A549 (cell line): ENCODE measurements at regions not wholly inside any gene's neighbourhood (a gene's known extent, or its start where the extent isn't known, plus 50 kb on each side); places are given as distances from the start of the nearest gene placed in this dataset.

ENCODE experiments used
- ATAC-seq, 2 experiments: fragments of 200-7000 bp in 1 of 2; fragments of >200 bp in 1 of 2; cut with Nextera tagmentation in 1 of 2; cut with Tn5 transposase in 1 of 2; 3 replicates each; pipeline versions ENCODE4 v1.8.0 to v1.9.1; 2018 to 2020; ENCODE audit warnings: mild to moderate bottlenecking in 1 of 2, moderate library complexity in 1 of 2
- CTCF ChIA-PET: fragments of 300-600 bp; sonication (Branson Sonifier 250); formaldehyde crosslinking; extraction: SDS; loops from one replicate; lab custom pipeline; 2021; ENCODE audit warnings: antibody characterized with exemption, inconsistent platforms; lab: Yijun Ruan, JAX
- POLR2A ChIA-PET: fragments of 350-600 bp; formaldehyde crosslinking; extraction: SDS; loops from one replicate; lab custom pipeline; 2021; ENCODE audit warnings: antibody characterized with exemption, inconsistent platforms; lab: Yijun Ruan, JAX
- DNase-seq, 2 experiments: peaks; one replicate each; pipeline versions ENCODE4 v3.0.0 to v3.0.0-alpha.2; 2011 to 2016; ENCODE audit warnings: low read depth in 1 of 2, low spot score in 1 of 2
- FAIRE-seq: peaks from 2 replicates; lab custom pipeline; 2011; peaks lifted over from hg19 to GRCh38; lab: Jason Lieb, UNC
- H3K27ac ChIP-seq, 2 experiments: fragments of >200 bp; sonication (Bioruptor Twin); formaldehyde crosslinking; 3 replicates each; pipeline ENCODE4 v1.5.1; 2016 to 2017
- H3K4me1 ChIP-seq: fragments of >200 bp; sonication (Bioruptor Twin); formaldehyde crosslinking; 3 replicates; pipeline ENCODE4 v1.6.1; 2016
- H3K4me2 ChIP-seq: fragments of >200 bp; sonication (Bioruptor Twin); formaldehyde crosslinking; 3 replicates; pipeline ENCODE4 v1.6.1; 2016
- H3K4me3 ChIP-seq: fragments of >200 bp; sonication (Bioruptor Twin); formaldehyde crosslinking; 3 replicates; pipeline ENCODE4 v1.5.1; 2016
- H3K9me3 ChIP-seq: fragments of >200 bp; sonication (Bioruptor Twin); formaldehyde crosslinking; 3 replicates; pipeline ENCODE4 v1.6.1; 2016
- CHD4 ChIP-seq: fragments of 200-600 bp; sonication (generic); IDR thresholded peaks from 2 replicates; pipeline ENCODE4 v1.6.1; 2016; ENCODE audit warnings: antibody characterized with exemption, mild to moderate bottlenecking, borderline replicate concordance
- FOSB ChIP-seq: fragments of 250-450 bp; sonication (Bioruptor Pico); IDR thresholded peaks from 2 replicates; pipeline ENCODE4 v1.5.0; 2020; ENCODE audit warnings: mild to moderate bottlenecking, moderate library complexity
- HEYL ChIP-seq: fragments of 250-450 bp; sonication (Bioruptor Pico); IDR thresholded peaks from 2 replicates; pipeline ENCODE4 v1.8.0; 2021; ENCODE audit warnings: mild to moderate bottlenecking, moderate library complexity
- HOXB13 ChIP-seq: fragments of 250-450 bp; sonication (Bioruptor Pico); IDR thresholded peaks from 2 replicates; pipeline ENCODE4 v1.5.0; 2020; ENCODE audit warnings: low read depth, mild to moderate bottlenecking, moderate library complexity
- KDM1A ChIP-seq: fragments of 200-600 bp; sonication (generic); IDR thresholded peaks from 2 replicates; pipeline ENCODE4 v1.6.1; 2016; ENCODE audit warnings: low read depth, mild to moderate bottlenecking
- MYC ChIP-seq: IDR thresholded peaks from 2 replicates; pipeline ENCODE4 v1.6.1; 2012; ENCODE audit warnings: mild to moderate bottlenecking, inconsistent platforms, low read length, improper control_type of control experiment, borderline replicate concordance
- NFE2L2 ChIP-seq: fragments of 150-350 bp; conservative IDR thresholded peaks from 2 replicates; pipeline ENCODE4 v1.6.1; 2014; ENCODE audit warnings: low read length
- NPAS2 ChIP-seq: fragments of 250-450 bp; sonication (Bioruptor Pico); IDR thresholded peaks from 2 replicates; pipeline ENCODE4 v1.8.0; 2022; ENCODE audit warnings: mild to moderate bottlenecking, moderate library complexity, borderline replicate concordance
- POLR2AphosphoS2 ChIP-seq: conservative IDR thresholded peaks from 2 replicates; pipeline ENCODE4 v1.6.1; 2012; ENCODE audit warnings: low read length, improper control_type of control experiment, inconsistent platforms
- RAD21 ChIP-seq, 2 experiments: fragments of >200 bp in 1 of 2; sonication (Bioruptor Twin) in 1 of 2; formaldehyde crosslinking in 1 of 2; IDR thresholded peaks in 1 of 2; conservative IDR thresholded peaks in 1 of 2; 2 replicates in 1 of 2; 3 replicates in 1 of 2; pipeline ENCODE4 v1.6.1; 2012 to 2018; ENCODE audit warnings: inconsistent platforms in 1 of 2
- RCOR1 ChIP-seq: fragments of 150-350 bp; IDR thresholded peaks from 2 replicates; pipeline ENCODE4 v1.6.1; 2014; ENCODE audit warnings: antibody characterized with exemption, low read length, low read depth
- WGBS: methylation state at CpG from one replicate; pipeline ENCODE4 v1.1.6; 2017; ENCODE audit errors: missing lambda C conversion rate; 5-methylcytosine and 5-hydroxymethylcytosine counted together
- TF ChIP-seq, protein P1 (sequence below): fragments of >200 bp; sonication (Bioruptor Twin); formaldehyde crosslinking; IDR thresholded peaks from 2 replicates; pipeline ENCODE4 v1.6.1; 2016
- TF ChIP-seq, protein P2 (sequence below): IDR thresholded peaks from 2 replicates; pipeline ENCODE4 v1.6.1; 2012
- TF ChIP-seq, protein P3 (sequence below): fragments of >200 bp; sonication (Bioruptor Twin); formaldehyde crosslinking; IDR thresholded peaks from 3 replicates; pipeline ENCODE4 v1.5.1; 2016
- TF ChIP-seq, protein P4 (sequence below): fragments of >200 bp; sonication (Bioruptor Twin); formaldehyde crosslinking; IDR thresholded peaks from 3 replicates; pipeline ENCODE4 v1.6.1; 2016

DNA sequence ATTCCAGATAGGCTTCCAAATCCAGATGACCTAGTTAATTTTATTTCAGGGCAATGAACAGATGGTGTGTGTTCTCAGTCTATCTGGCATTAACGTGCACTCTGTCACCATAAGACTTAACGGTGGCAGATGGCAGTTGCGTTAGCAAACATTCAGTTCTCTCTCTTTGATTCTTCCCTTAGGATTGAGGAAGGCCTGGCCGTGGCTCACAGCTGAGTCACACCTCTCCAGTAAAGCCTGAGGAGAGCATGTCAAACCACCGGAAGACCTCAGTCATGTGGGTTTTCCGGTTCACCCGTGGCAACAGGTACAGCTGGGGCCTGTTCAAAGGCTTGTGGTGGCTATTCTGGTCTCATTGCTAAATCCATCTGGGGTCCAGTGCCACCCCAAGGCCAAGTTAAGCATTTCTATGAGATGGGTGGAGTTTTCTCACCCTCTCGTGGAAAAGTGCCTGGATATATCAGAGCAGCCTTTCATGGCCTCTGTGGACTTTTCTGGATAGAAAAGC, 545.1 kb upstream of the ATP2B1 start:
- Histone ChIP-seq H3K27ac (0 out of 6 replicates have a peak overlapping the region, but pooled peaks of 1 of the 2 experiments have one; percentile 17), H3K4me1 (no peaks in the 10 kb centered on the region), H3K4me2 (no peak overlapping the region), H3K9me3 (no peaks in the 10 kb centered on the region), H3K4me3 (no peak overlapping the region)
- TF ChIP-seq CHD4 (no peak), RAD21 (conservative IDR thresholded peaks at IDR 0.05 in 1 of 2, IDR thresholded peaks at IDR 0.05 in 1 of 2) (peak in 1 of 2 experiments; percentile 30; a peak in 1 of 5 replicates), HEYL (CRISPR knock-in tag) (no peak)
- ATAC-seq (peak; percentile 43 to 55; a peak in 4 of 6 replicates), DNase-seq (peak in 1 of 2 experiments; percentile 25), FAIRE-seq (no peak)
- CTCF ChIA-PET: interaction anchor here (1.1 kb wide), 1 partner anchor 10 kb away, joined by 3 read pairs; no protein-coding TSS in a partner anchor
- WGBS: 63% methylated on average over 8 of the region's 8 CpGs
- POLR2A ChIA-PET: no interaction called here

DNA sequence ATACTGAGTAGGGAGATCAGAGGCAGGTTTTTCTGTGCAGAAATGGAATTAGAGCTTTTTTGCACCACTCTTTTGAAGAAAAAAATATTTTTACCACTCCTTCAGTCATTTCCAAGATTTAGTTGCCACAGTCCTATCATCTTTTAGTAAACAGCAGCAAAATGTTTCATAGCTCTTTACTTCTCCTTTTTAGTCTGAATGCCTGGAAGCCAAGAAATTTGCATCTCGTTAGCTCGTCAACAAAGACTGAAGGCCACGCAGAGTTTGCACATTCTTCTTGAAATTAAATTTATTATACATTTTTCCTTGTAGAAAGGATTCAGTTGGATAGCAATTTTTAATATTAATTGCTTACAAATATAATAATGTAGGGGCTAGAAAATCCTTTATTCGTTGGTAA, 544.5 kb upstream of the ATP2B1 start:
- ChIA-PET CTCF (interaction anchor here (1.1 kb wide), 1 partner anchor 9 kb away, joined by 3 read pairs; no protein-coding TSS in a partner anchor), POLR2A (no interaction called here)
- FAIRE-seq (no peak), ATAC-seq (no peak), DNase-seq (no peak)
- Histone ChIP-seq H3K4me1 (no peaks in the 10 kb centered on the region), H3K27ac (no peak overlapping the region), H3K4me2 (no peak overlapping the region), H3K4me3 (no peak overlapping the region), H3K9me3 (no peaks in the 10 kb centered on the region)
- WGBS: 87% methylated on average over 4 of the region's 4 CpGs
- TF ChIP-seq, protein P1, sequence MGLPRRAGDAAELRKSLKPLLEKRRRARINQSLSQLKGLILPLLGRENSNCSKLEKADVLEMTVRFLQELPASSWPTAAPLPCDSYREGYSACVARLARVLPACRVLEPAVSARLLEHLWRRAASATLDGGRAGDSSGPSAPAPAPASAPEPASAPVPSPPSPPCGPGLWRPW: no peak
- no peak for TF ChIP-seq POLR2AphosphoS2
- TF ChIP-seq, protein P2, sequence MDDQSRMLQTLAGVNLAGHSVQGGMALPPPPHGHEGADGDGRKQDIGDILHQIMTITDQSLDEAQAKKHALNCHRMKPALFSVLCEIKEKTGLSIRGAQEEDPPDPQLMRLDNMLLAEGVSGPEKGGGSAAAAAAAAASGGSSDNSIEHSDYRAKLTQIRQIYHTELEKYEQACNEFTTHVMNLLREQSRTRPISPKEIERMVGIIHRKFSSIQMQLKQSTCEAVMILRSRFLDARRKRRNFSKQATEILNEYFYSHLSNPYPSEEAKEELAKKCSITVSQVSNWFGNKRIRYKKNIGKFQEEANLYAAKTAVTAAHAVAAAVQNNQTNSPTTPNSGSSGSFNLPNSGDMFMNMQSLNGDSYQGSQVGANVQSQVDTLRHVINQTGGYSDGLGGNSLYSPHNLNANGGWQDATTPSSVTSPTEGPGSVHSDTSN: no peak
- TF ChIP-seq MYC: no peak
- TF ChIP-seq KDM1A: no peak
- TF ChIP-seq NFE2L2: no peak
- TF ChIP-seq RCOR1: no peak

DNA sequence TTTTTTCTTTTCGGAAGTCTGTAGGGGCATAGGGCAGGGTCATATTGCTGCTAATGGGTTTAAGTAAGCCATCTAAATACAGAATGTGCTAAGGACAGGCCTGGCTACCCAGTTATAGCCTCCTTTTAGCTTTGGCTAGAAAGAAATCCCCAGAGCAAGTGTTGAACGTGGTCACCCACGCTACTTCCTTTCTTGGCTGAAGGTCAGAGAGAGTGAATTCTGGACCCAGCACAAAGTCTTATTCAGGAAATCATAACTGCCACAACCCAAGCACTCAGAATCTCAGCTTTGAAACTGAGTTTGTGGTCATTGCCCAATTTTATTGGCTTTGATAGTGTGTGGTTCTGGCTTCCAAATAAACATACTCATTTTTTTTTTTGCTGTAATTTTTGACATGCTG, 542.1 kb upstream of the ATP2B1 start:
- DNase-seq (no peak), ATAC-seq (no peak), FAIRE-seq (no peak)
- H3K27ac ChIP-seq: no peak overlapping the region
- H3K4me3 ChIP-seq: no peak overlapping the region
- no peaks in the 10 kb centered on the region for H3K4me1 ChIP-seq
- ChIA-PET POLR2A (no interaction called here), CTCF (no interaction called here)
- WGBS: 90% methylated on average over 3 of the region's 3 CpGs
- no peak overlapping the region for H3K4me2 ChIP-seq
- no peaks in the 10 kb centered on the region for H3K9me3 ChIP-seq
- TF ChIP-seq HOXB13 (CRISPR knock-in tag) (no peak), NPAS2 (CRISPR knock-in tag) (no peak), KDM1A (no peak), FOSB (no peak)
- TF ChIP-seq, protein P3, sequence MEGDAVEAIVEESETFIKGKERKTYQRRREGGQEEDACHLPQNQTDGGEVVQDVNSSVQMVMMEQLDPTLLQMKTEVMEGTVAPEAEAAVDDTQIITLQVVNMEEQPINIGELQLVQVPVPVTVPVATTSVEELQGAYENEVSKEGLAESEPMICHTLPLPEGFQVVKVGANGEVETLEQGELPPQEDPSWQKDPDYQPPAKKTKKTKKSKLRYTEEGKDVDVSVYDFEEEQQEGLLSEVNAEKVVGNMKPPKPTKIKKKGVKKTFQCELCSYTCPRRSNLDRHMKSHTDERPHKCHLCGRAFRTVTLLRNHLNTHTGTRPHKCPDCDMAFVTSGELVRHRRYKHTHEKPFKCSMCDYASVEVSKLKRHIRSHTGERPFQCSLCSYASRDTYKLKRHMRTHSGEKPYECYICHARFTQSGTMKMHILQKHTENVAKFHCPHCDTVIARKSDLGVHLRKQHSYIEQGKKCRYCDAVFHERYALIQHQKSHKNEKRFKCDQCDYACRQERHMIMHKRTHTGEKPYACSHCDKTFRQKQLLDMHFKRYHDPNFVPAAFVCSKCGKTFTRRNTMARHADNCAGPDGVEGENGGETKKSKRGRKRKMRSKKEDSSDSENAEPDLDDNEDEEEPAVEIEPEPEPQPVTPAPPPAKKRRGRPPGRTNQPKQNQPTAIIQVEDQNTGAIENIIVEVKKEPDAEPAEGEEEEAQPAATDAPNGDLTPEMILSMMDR: no peak

DNA sequence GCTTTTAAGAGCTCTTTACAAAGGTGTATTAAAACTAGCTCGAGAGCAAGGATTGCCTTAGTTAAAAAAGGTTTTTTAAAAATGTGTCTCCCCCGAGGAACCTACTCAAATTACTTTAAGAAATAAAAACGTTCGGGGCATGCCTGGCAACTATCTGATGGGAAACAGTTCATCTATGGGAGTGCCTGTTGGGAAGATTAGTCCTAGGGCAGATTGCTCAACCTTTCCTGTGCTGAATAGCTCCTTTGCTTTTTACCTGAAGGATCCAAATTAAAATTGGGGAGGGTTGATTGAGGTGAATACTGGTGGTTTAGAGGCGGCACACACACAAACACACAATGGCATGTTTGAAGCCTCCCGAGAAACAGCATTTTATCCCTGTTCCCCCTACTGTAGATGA, 541.4 kb upstream of the ATP2B1 start:
- Histone ChIP-seq H3K9me3 (no peaks in the 10 kb centered on the region), H3K4me1 (no peaks in the 10 kb centered on the region), H3K4me3 (no peak overlapping the region), H3K27ac (no peak overlapping the region)
- CTCF ChIA-PET: interaction anchor here (0.6 kb wide), 1 partner anchor 355 kb away, joined by 3 read pairs; no protein-coding TSS in a partner anchor
- WGBS: 49% methylated on average over 6 of the region's 6 CpGs
- ATAC-seq (no peak), FAIRE-seq (no peak), DNase-seq (no peak)
- TF ChIP-seq NFE2L2 (no peak), KDM1A (no peak)
- TF ChIP-seq, protein P4, sequence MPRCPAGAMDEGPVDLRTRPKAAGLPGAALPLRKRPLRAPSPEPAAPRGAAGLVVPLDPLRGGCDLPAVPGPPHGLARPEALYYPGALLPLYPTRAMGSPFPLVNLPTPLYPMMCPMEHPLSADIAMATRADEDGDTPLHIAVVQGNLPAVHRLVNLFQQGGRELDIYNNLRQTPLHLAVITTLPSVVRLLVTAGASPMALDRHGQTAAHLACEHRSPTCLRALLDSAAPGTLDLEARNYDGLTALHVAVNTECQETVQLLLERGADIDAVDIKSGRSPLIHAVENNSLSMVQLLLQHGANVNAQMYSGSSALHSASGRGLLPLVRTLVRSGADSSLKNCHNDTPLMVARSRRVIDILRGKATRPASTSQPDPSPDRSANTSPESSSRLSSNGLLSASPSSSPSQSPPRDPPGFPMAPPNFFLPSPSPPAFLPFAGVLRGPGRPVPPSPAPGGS: no peak
- TF ChIP-seq, all 56 proteins: peak for 0
- POLR2A ChIA-PET: no interaction called here
- H3K4me2 ChIP-seq: no peak overlapping the region
